B cell (primary cell): ENCODE measurements at regions not wholly inside any gene's neighbourhood (a gene's known extent, or its start where the extent isn't known, plus 50 kb on each side); places are given as distances from the start of the nearest gene placed in this dataset.

Experiments used
- CTCF ChIP-seq: fragments of 200-600 bp; IDR thresholded peaks from one replicate; pipeline ENCODE4 v1.8.0; 2022; ENCODE audit warnings: antibody characterized with exemption, mild to moderate bottlenecking
- EZH2 ChIP-seq: IDR thresholded peaks from 2 replicates; pipeline ENCODE4 v1.6.1; 2012; ENCODE audit warnings: borderline replicate concordance, low read depth, mild to moderate bottlenecking, moderate library complexity, low read length; ENCODE audit not compliant: insufficient read depth, poor library complexity, severe bottlenecking

DNA sequence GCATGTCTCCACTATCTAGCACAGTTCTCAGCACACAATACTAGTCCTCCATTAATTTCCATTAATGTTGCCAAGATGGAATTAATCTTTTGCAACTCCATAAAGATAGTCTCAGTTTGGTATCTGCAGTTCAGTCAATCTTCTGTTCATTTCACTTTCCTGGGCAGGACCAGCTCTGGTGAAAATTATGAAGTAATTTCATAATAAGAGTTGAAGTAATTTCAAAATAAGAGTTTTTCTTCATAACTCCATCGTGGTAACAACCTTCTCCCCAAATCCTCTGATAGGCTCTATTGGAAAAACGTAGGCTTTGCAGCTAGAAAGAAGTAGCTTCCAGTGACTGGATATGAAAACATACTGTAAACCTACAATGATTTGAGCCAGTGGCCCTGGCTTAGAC is 618.2 kb downstream of the TYW1 start:
- TF ChIP-seq CTCF (no peak), EZH2 (no peak)
